GM21619 (cell line): ENCODE measurements at regions not wholly inside any gene's neighbourhood (a gene's known extent, or its start where the extent isn't known, plus 50 kb on each side); places are given as distances from the start of the nearest gene placed in this dataset.

Experiments
- ATAC-seq: cut with Tn5 transposase; IDR thresholded peaks from one replicate; pipeline ENCODE4 v1.9.1; 2021; ENCODE audit not compliant: unreplicated experiment

GRCh38 chr14:101363261-101363555 lies 198.1 kb upstream of the DIO3 start:
- no peak for ATAC-seq

GRCh38 chr14:101363880-101364391 lies 197.4 kb upstream of the DIO3 start:
- ATAC-seq, result no peak

- ATAC-seq, result no peak
Measured at GRCh38 chr14:101364503-101365328, 196.6 kb upstream of the DIO3 start.

GRCh38 chr14:101365329-101366158 lies 195.8 kb upstream of the DIO3 start:
- ATAC-seq, result no peak

GRCh38 chr14:101367421-101368261 lies 193.7 kb upstream of the DIO3 start:
- ATAC-seq, result no peak

- no peak for ATAC-seq
Measured at GRCh38 chr14:101368629-101369028, 192.7 kb upstream of the DIO3 start.

- no peak for ATAC-seq
Measured at GRCh38 chr14:101369194-101369915, 191.9 kb upstream of the DIO3 start.

- ATAC-seq, result no peak
Measured at GRCh38 chr14:101369916-101370592, 191.2 kb upstream of the DIO3 start.

GRCh38 chr14:101370593-101371569 lies 190.4 kb upstream of the DIO3 start:
- no peak for ATAC-seq

GRCh38 chr14:101371799-101372793 lies 189.2 kb upstream of the DIO3 start:
- ATAC-seq, result no peak

- no peak for ATAC-seq
Measured at GRCh38 chr14:101372894-101373620, 188.2 kb upstream of the DIO3 start.

GRCh38 chr14:101373690-101374295 lies 187.5 kb upstream of the DIO3 start:
- ATAC-seq, result no peak

GRCh38 chr14:101374373-101375338 lies 186.6 kb upstream of the DIO3 start:
- ATAC-seq, result no peak

GRCh38 chr14:101377069-101377468 lies 184.2 kb upstream of the DIO3 start:
- no peak for ATAC-seq

- no peak for ATAC-seq
Measured at GRCh38 chr14:101379842-101380241, 181.5 kb upstream of the DIO3 start.
